SU-DHL-6 (cell line): ENCODE measurements at regions not wholly inside any gene's neighbourhood (a gene's known extent, or its start where the extent isn't known, plus 50 kb on each side); places are given as distances from the start of the nearest gene placed in this dataset.

ENCODE experiments used
- CTCF ChIP-seq: fragments of 200-600 bp; sonication (generic); IDR thresholded peaks from one replicate; pipeline ENCODE4 v1.5.1; 2017; ENCODE audit warnings: antibody characterized with exemption, mild to moderate bottlenecking, low read length, moderate library complexity; ENCODE audit not compliant: insufficient read depth, poor library complexity, severe bottlenecking
- EZH2phosphoT487 ChIP-seq: fragments of 200-600 bp; sonication (generic), shearing (Covaris generic); conservative IDR thresholded peaks from 2 replicates; pipeline ENCODE4 v1.6.1; 2018; ENCODE audit warnings: mild to moderate bottlenecking, antibody characterized with exemption, low read length, moderate library complexity, mixed read lengths

- TF ChIP-seq CTCF (peak; percentile 70), EZH2phosphoT487 (no peak)
These were observed 61.6 kb upstream of the PTPN5 start for GRCh38 chr11:18853086-18853720.
